ENCODE measurements at regions not wholly inside any gene's neighbourhood (a gene's known extent, or its start where the extent isn't known, plus 50 kb on each side); places are given as distances from the start of the nearest gene placed in this dataset.
"Not testable (repeated sequence)": the region's sequence is repeated elsewhere in the genome, so short reads cannot be mapped to it uniquely, and the experiment has no call there.

DNA sequence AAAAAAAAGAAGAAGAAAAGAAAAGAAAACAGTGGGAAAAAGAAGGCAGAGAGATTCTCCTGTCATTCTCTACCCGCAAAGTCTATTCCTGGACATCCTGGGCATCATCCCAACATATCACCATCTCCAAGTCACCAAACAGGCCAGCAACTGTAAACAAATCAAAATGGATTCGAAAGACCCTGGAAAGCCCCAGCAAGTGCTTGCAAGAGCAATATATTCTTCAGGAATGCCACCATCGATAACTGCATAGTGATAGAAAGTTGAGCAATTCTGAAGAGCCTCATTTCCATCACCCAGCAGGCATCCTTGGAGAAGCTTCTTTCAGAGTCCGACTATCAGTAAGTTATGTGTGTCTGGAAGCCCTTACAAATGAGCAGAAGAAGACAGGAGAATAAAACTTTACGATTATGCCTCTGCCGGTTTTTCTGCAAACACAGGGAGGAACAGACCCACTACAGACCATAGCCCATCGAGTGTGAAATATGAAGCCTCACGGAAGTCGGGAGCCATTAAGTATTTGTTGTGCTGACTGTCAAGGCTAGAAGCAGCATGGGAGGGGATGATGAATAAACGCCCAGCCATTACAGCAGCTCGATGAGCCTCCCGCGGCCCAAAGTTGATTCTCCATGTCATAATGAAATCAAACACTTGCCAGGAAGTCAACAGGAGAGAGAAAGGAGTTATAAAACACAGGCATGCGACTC is 64.5 kb upstream of the SEC14L1 start:
- Histone ChIP-seq H2AFZ (ENCODE audit: low read depth, low read length) (peak overlapping the region; percentile 48), H3K36me3 (ENCODE audit: insufficient read depth, low read length) (no peaks in the 10 kb centered on the region), H3K4me1 (ENCODE audit: insufficient read depth, low read length) (peaks cover 4% of the 10 kb centered on the region), H3K27me3 (ENCODE audit: insufficient read depth, low read length) (peaks cover 6% of the 10 kb centered on the region), H3K9me3 (ENCODE audit: low read length) (no peaks in the 10 kb centered on the region), H3K4me3 (ENCODE audit: low read length) (no peak overlapping the region)

DNA sequence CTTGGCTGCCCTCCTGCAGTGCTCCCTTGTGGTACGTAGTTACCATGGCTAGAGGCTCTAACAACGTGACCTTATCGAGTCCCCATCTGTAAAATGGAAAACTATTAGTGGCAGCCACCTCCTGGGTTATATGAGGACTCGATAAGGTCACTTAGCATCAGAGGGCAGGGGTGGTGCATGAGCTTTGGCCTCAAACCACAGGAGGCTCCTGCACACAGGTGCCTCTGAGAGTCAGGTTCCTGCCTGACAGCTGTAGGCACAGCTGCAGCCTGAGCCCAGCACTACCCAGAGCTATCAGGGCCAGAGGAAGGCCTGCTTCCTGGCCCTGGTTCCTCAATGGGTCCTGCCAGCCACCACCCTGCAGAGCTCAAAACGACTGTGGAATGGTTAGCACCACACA is 57.2 kb upstream of the SEC14L1 start:
- no peak overlapping the region for H2AFZ ChIP-seq (ENCODE audit: low read depth, low read length)
- no peaks in the 10 kb centered on the region for H3K27me3 ChIP-seq (ENCODE audit: insufficient read depth, low read length)
- H3K9me3 ChIP-seq (ENCODE audit: low read length): no peaks in the 10 kb centered on the region
- no peak overlapping the region for H3K4me3 ChIP-seq (ENCODE audit: low read length)
- H3K4me1 ChIP-seq (ENCODE audit: insufficient read depth, low read length): peaks cover 6% of the 10 kb centered on the region
- H3K36me3 ChIP-seq (ENCODE audit: insufficient read depth, low read length): no peaks in the 10 kb centered on the region

DNA sequence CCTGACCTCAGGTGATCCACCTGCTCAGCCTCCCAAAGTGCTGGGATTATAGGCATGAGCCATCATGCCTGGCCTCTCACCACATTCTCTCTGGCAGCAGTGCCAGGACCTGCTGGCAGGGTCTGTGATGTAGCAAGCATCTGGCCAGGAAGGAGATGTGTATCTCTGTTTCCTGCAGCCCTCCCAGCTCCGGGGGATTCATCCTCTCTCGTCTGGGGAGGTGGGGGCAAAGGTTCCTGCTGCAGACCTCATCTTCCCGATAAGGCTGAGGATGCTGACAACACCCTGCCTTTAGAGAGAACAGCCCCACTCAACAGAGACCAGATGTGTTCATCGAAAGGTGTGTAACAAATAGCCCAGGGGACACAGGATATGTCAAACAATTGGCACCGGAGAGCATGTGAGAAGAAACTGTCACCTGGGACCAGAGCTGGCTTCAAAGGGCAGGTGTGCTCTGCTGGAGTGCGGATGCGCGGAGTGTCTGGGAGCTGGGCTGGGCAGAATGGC is 54.8 kb upstream of the SEC14L1 start:
- H3K27me3 ChIP-seq (ENCODE audit: insufficient read depth, low read length): no peaks in the 10 kb centered on the region
- H3K4me1 ChIP-seq (ENCODE audit: insufficient read depth, low read length): peaks cover 12% of the 10 kb centered on the region
- H2AFZ ChIP-seq (ENCODE audit: low read depth, low read length): no peak overlapping the region
- no peak overlapping the region for H3K4me3 ChIP-seq (ENCODE audit: low read length)
- H3K36me3 ChIP-seq (ENCODE audit: insufficient read depth, low read length): no peaks in the 10 kb centered on the region
- no peaks in the 10 kb centered on the region for H3K9me3 ChIP-seq (ENCODE audit: low read length)

DNA sequence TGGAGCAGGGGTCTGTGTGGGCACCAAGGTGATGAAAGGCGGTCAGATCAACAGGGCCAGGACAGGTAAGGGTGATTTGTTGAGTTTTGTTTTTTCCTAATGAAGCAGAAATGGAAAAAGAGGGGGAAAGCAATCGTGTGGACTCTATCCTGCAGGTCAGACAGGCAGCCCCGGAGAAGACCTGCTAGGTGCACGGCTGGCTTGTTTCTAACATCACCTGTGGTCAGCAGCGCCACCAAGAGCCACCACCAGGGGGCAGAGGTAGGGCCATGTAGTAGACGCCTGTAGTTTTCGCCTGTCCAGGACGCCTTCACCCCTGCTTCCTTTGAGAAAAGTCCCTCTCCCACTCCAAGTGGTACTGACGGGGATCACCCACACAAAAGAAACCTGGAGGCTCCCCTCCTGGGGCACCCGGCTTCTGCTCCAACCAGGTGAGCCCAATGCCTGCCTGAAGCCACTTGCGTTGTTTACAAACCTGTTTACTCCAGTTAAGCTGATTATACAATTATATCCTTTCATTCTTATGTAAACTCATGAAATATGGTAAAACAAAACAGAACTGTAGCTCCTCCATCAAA is 54.2 kb upstream of the SEC14L1 start:
- Histone ChIP-seq H3K9me3 (ENCODE audit: low read length) (no peaks in the 10 kb centered on the region), H3K4me1 (ENCODE audit: insufficient read depth, low read length) (peaks cover 12% of the 10 kb centered on the region), H3K27me3 (ENCODE audit: insufficient read depth, low read length) (no peaks in the 10 kb centered on the region), H3K4me3 (ENCODE audit: low read length) (no peak overlapping the region), H2AFZ (ENCODE audit: low read depth, low read length) (peak overlapping the region; percentile 68), H3K36me3 (ENCODE audit: insufficient read depth, low read length) (peaks cover 4% of the 10 kb centered on the region)

DNA sequence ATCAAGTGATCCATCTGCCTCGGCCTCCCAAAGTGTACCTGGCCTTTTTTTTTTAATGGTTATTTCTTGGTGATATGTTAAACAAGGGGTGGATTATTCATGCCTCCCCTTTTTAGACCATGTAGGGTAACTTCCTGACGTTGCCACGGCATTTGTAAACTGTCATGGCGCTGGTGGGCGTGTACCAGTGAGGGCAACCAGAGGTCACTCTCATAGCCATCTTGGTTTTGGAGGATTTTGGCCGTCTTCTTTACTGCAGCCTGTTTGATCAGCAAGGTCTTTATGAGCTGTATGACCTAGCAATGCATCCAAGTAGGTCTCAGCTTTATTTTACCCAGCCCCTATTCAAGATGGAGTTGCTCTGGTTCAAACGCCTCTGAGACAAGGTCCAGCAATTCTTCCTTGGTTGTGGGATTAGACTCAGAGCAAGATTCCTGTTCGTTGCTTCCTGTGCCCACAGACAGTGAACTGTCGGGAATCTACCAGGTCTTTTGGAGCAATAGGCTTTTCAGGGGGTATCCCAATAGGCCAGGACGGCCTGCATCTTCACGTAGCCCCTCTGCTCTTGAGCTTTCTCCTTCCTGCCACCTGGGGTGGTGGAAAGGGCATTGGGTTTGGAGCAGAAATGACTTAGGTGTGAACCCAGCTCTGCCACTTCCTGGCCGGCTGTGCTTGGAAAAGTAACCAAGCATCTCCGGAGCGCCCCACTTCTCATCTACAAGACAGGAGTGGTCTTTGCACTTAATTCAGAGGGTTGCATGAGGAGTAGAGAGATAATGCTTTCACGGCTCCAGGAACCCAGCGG is 52.9 kb upstream of the SEC14L1 start:
- Histone ChIP-seq H3K36me3 (ENCODE audit: insufficient read depth, low read length) (peaks cover 12% of the 10 kb centered on the region), H3K27me3 (ENCODE audit: insufficient read depth, low read length) (no peaks in the 10 kb centered on the region), H3K9me3 (ENCODE audit: low read length) (no peaks in the 10 kb centered on the region), H2AFZ (ENCODE audit: low read depth, low read length) (peak overlapping the region; percentile 24), H3K4me1 (ENCODE audit: insufficient read depth, low read length) (peaks cover 12% of the 10 kb centered on the region), H3K4me3 (ENCODE audit: low read length) (peak overlapping the region; percentile 65)

DNA sequence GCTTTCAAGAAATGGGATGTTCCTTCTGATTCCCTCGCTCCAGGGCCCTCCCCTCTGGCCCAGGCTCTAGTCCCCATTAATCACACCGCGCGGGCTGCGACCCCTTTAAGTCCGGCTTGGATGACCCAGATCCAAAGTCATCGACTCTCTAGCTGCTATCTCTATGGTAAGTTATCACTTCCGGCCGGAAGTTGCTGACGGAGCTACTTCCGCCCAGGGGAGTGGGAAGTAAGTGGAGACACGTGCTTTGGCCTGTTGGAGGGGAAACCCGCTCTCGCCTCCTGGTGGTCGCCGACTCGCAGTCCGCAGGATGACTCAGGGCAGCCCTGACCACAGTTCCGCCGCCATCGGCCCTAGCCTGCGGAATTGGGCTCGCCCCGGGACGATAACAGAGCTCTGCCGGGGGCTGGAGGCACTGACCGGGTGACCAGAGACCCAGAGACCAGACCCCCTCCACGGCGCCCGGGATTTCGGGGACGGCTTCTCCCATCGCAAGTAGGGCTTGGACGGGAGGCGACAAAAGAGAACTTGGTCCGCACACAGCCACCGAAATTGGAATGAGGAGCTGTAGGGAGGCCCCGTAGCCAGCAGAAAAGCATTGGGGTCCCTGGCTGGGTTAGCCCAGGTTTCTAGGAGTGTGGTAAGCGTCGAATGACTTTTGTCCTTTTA is 52.2 kb upstream of the SEC14L1 start:
- Histone ChIP-seq H2AFZ (ENCODE audit: low read depth, low read length) (peak overlapping the region; percentile 24), H3K4me3 (ENCODE audit: low read length) (peak overlapping the region; percentile 65), H3K4me1 (ENCODE audit: insufficient read depth, low read length) (peaks cover 12% of the 10 kb centered on the region), H3K36me3 (ENCODE audit: insufficient read depth, low read length) (peaks cover 19% of the 10 kb centered on the region), H3K9me3 (ENCODE audit: low read length) (no peaks in the 10 kb centered on the region), H3K27me3 (ENCODE audit: insufficient read depth, low read length) (no peaks in the 10 kb centered on the region)

DNA sequence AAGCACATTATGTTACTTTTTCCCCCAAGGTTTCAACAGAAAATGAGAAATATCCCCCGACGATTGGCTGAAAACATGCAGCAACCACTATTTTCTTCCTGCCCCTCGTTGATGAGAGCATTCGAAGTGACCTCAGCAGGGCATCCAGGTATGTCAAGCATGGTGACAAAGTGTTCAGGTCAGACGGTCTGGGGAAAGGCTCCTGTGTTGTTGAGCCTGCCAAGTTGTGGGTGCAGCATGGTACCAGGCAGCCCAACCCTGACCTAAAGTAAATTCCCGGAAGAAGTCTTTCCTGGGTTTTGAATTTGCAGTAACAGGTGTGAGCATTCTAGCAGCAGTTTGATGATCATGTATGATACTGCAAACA is 51.7 kb upstream of the SEC14L1 start:
- Histone ChIP-seq H3K4me1 (ENCODE audit: insufficient read depth, low read length) (peaks cover 12% of the 10 kb centered on the region), H2AFZ (ENCODE audit: low read depth, low read length) (peak overlapping the region; percentile 24), H3K27me3 (ENCODE audit: insufficient read depth, low read length) (no peaks in the 10 kb centered on the region), H3K36me3 (ENCODE audit: insufficient read depth, low read length) (peaks cover 24% of the 10 kb centered on the region), H3K9me3 (ENCODE audit: low read length) (no peaks in the 10 kb centered on the region), H3K4me3 (ENCODE audit: low read length) (peak overlapping the region; percentile 65)

DNA sequence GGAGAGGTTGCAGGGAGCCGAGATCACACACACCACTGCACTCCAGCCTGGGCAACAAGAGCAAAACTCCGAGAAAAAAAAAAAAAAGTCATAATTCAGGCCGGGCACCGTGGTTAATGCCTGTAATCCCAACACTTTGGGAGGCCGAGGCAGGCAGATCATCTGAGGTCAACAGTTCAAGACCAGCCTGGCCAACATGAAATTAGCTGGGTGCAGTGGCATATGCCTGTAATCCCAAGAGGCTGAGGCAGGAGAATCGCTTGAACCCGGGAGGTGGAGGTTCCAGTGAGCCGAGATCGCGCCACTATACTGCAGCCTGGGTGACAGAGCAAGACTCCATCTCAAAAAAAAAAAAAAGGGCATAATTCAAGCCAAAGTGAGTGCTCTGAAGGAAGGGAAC is 50.8 kb upstream of the SEC14L1 start:
- not testable (repeated sequence) for H3K4me3 ChIP-seq (ENCODE audit: low read length); H3K9me3 ChIP-seq (ENCODE audit: low read length); H2AFZ ChIP-seq (ENCODE audit: low read depth, low read length); H3K27me3 ChIP-seq (ENCODE audit: insufficient read depth, low read length)
- peaks cover 12% of the 10 kb centered on the region for H3K4me1 ChIP-seq (ENCODE audit: insufficient read depth, low read length)
- H3K36me3 ChIP-seq (ENCODE audit: insufficient read depth, low read length): peaks cover 29% of the 10 kb centered on the region

DNA sequence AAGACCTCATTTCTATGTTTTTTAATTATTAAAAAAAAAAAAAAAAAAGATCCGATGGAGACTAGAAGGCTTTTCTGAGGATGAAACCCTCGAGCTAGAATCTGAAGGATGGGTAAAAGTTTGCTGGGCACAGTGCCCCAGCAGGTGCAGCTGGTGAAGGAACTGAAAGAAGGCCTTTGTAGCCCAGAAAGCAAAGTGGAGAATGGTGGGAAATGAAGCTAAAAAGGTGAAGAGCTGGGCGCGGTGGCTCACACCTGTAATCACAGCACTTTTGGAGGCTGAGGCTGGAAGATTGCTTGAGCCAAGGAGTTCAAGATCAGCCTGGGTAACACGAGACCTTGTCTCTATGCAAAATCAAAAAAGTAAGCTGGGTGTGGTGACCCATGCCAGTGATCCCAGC is 50.3 kb upstream of the SEC14L1 start:
- H3K4me1 ChIP-seq (ENCODE audit: insufficient read depth, low read length): peaks cover 12% of the 10 kb centered on the region
- no peaks in the 10 kb centered on the region for H3K9me3 ChIP-seq (ENCODE audit: low read length)
- no peak overlapping the region for H2AFZ ChIP-seq (ENCODE audit: low read depth, low read length)
- H3K27me3 ChIP-seq (ENCODE audit: insufficient read depth, low read length): no peaks in the 10 kb centered on the region
- H3K4me3 ChIP-seq (ENCODE audit: low read length): no peak overlapping the region
- peaks cover 34% of the 10 kb centered on the region for H3K36me3 ChIP-seq (ENCODE audit: insufficient read depth, low read length)

All from neuron (in vitro differentiated cells).